H9 (cell line): ENCODE measurements at regions not wholly inside any gene's neighbourhood (a gene's known extent, or its start where the extent isn't known, plus 50 kb on each side); places are given as distances from the start of the nearest gene placed in this dataset.
A peak's percentile ranks its signal among the peaks of the same experiment; 100 is the strongest.

Experiments used
- DNase-seq: peaks from one replicate; pipeline ENCODE4 v3.0.0-alpha.2; 2017
- H2AFZ ChIP-seq: one replicate; pipeline ENCODE4 v1.6.1; 2013; ENCODE audit warnings: mild to moderate bottlenecking, low read length, control low read depth, moderate library complexity
- H2AK5ac ChIP-seq: 2 replicates; pipeline ENCODE4 v1.6.1; 2013; ENCODE audit warnings: low read length, control low read depth, mixed read lengths; ENCODE audit not compliant: insufficient read length
- H2BK120ac ChIP-seq: one replicate; pipeline ENCODE4 v1.6.1; 2013; ENCODE audit warnings: low read depth, mild to moderate bottlenecking, low read length, control low read depth, inconsistent platforms; ENCODE audit not compliant: poor library complexity, severe bottlenecking
- H2BK12ac ChIP-seq: 2 replicates; pipeline ENCODE4 v1.6.1; 2013; ENCODE audit warnings: low read length, control low read depth, mixed read lengths, low read depth; ENCODE audit not compliant: insufficient read length
- H2BK15ac ChIP-seq: 2 replicates; pipeline ENCODE4 v1.6.1; 2013; ENCODE audit warnings: low read depth, low read length, control low read depth
- H2BK20ac ChIP-seq: one replicate; pipeline ENCODE4 v1.6.1; 2013; ENCODE audit warnings: low read depth, mild to moderate bottlenecking, low read length, control low read depth, inconsistent platforms; ENCODE audit not compliant: poor library complexity, severe bottlenecking
- H2BK5ac ChIP-seq: 2 replicates; pipeline ENCODE4 v1.6.1; 2013; ENCODE audit warnings: low read length, control low read depth, mixed read lengths; ENCODE audit not compliant: insufficient read length
- H3K14ac ChIP-seq: 2 replicates; pipeline ENCODE4 v1.6.1; 2013; ENCODE audit warnings: low read length, control low read depth; ENCODE audit not compliant: insufficient read depth
- H3K18ac ChIP-seq: 2 replicates; pipeline ENCODE4 v1.6.1; 2013; ENCODE audit warnings: low read depth, mild to moderate bottlenecking, mixed read lengths, low read length, control low read depth; ENCODE audit not compliant: insufficient read length
- H3K23ac ChIP-seq: 2 replicates; pipeline ENCODE4 v1.6.1; 2013; ENCODE audit warnings: low read length, control low read depth, mixed read lengths, low read depth; ENCODE audit not compliant: insufficient read length
- H3K23me2 ChIP-seq: 2 replicates; pipeline ENCODE4 v1.6.1; 2013; ENCODE audit warnings: low read depth, mild to moderate bottlenecking, mixed read lengths, low read length, control low read depth; ENCODE audit not compliant: insufficient read length, poor library complexity, severe bottlenecking
- H3K27ac ChIP-seq: 2 replicates; pipeline ENCODE4 v1.5.1; 2013; ENCODE audit warnings: low read length, control low read depth, mixed read lengths, low read depth; ENCODE audit not compliant: insufficient read length
- H3K27me3 ChIP-seq: 2 replicates; pipeline ENCODE4 v1.6.1; 2013; ENCODE audit warnings: low read length, control low read depth, inconsistent platforms; ENCODE audit not compliant: insufficient read depth
- H3K4ac ChIP-seq: 2 replicates; pipeline ENCODE4 v1.6.1; 2013; ENCODE audit warnings: low read depth, mild to moderate bottlenecking, control low read depth, inconsistent platforms, low read length, moderate library complexity
- H3K4me1 ChIP-seq: 2 replicates; pipeline ENCODE4 v1.6.1; 2013; ENCODE audit warnings: low read length, control low read depth, inconsistent platforms; ENCODE audit not compliant: insufficient read depth
- H3K4me2 ChIP-seq: 2 replicates; pipeline ENCODE4 v1.6.1; 2013; ENCODE audit warnings: low read length, control low read depth, mixed read lengths; ENCODE audit not compliant: insufficient read length, insufficient read depth
- H3K56ac ChIP-seq: 2 replicates; pipeline ENCODE4 v1.6.1; 2013; ENCODE audit warnings: low read depth, mild to moderate bottlenecking, mixed read lengths, low read length, control low read depth; ENCODE audit not compliant: insufficient read length
- H3K79me1 ChIP-seq: 2 replicates; pipeline ENCODE4 v1.6.1; 2013; ENCODE audit warnings: low read depth, mild to moderate bottlenecking, moderate library complexity, low read length, control low read depth, inconsistent platforms; ENCODE audit not compliant: insufficient read depth, poor library complexity, severe bottlenecking
- H3K79me2 ChIP-seq: 2 replicates; pipeline ENCODE4 v1.6.1; 2013; ENCODE audit warnings: low read length, control low read depth, inconsistent platforms; ENCODE audit not compliant: insufficient read depth
- H3K9ac ChIP-seq: 2 replicates; pipeline ENCODE4 v1.6.1; 2013; ENCODE audit warnings: low read length, control low read depth, mixed read lengths; ENCODE audit not compliant: insufficient read length; ENCODE audit errors: extremely low read depth
- H3K9me3 ChIP-seq: one replicate; pipeline ENCODE4 v1.6.1; 2013; ENCODE audit warnings: low read depth, low read length, inconsistent platforms; ENCODE audit not compliant: control insufficient read depth
- H3T11ph ChIP-seq: one replicate; pipeline ENCODE4 v1.6.1; 2013; ENCODE audit warnings: mild to moderate bottlenecking, low read length, control low read depth, inconsistent platforms
- H4K20me1 ChIP-seq: one replicate; pipeline ENCODE4 v1.6.1; 2013; ENCODE audit not compliant: control insufficient read depth, insufficient read length, insufficient read depth
- H4K5ac ChIP-seq: 2 replicates; pipeline ENCODE4 v1.6.1; 2013; ENCODE audit warnings: low read depth, mild to moderate bottlenecking, mixed read lengths, low read length, control low read depth; ENCODE audit not compliant: insufficient read length
- H4K8ac ChIP-seq: replicated peaks from 2 replicates; pipeline ENCODE4 v1.6.1; 2013; ENCODE audit warnings: low read length, control low read depth, mixed read lengths, low read depth; ENCODE audit not compliant: insufficient read length
- H4K91ac ChIP-seq: 2 replicates; pipeline ENCODE4 v1.6.1; 2013; ENCODE audit warnings: low read depth, mild to moderate bottlenecking, moderate library complexity, mixed read lengths, low read length, control low read depth; ENCODE audit not compliant: insufficient read length
- H3K27ac Mint-ChIP-seq, 3 experiments: 2 replicates in 2 of 3; 3 replicates in 1 of 3; pipeline ENCODE4 v1.8.0; 2020 to 2021; ENCODE audit warnings: mixed read lengths in 3 of 3, mild to moderate bottlenecking in 1 of 3, moderate library complexity in 1 of 3
- H3K27me3 Mint-ChIP-seq: 2 replicates; pipeline ENCODE4 v1.8.0; 2021; ENCODE audit warnings: low read depth, mild to moderate bottlenecking, moderate library complexity, mixed read lengths
- H3K36me3 Mint-ChIP-seq, 3 experiments: 2 replicates in 2 of 3; 3 replicates in 1 of 3; pipeline ENCODE4 v1.8.0; 2020 to 2021; ENCODE audit warnings: low read depth in 3 of 3, mixed read lengths in 3 of 3; ENCODE audit not compliant: insufficient read depth in 1 of 3
- H3K4me1 Mint-ChIP-seq, 2 experiments: 2 replicates each; pipeline ENCODE4 v1.8.0; 2020; ENCODE audit warnings: mixed read lengths in 2 of 2
- H3K4me3 Mint-ChIP-seq, 2 experiments: 2 replicates in 1 of 2; 3 replicates in 1 of 2; pipeline ENCODE4 v1.8.0; 2020 to 2021; ENCODE audit warnings: mild to moderate bottlenecking in 2 of 2, mixed read lengths in 2 of 2, moderate library complexity in 1 of 2
- H3K9me3 Mint-ChIP-seq, 2 experiments: 2 replicates in 1 of 2; 3 replicates in 1 of 2; pipeline ENCODE4 v1.8.0; 2020; ENCODE audit warnings: mild to moderate bottlenecking in 2 of 2, mixed read lengths in 2 of 2, moderate library complexity in 1 of 2
- CTCF ChIP-seq: fragments of 200-600 bp; sonication (generic); conservative IDR thresholded peaks from 3 replicates; pipeline ENCODE4 v1.8.0; 2021; ENCODE audit warnings: antibody characterized with exemption, mild to moderate bottlenecking
- WGBS: extraction: QIAGEN DNeasy Blood & Tissue Kit; methylation state at CpG from one replicate; pipeline ENCODE4 v1.1.7; 2013; ENCODE audit warnings: missing lambda C conversion rate, low lambda C conversion rate, mixed read lengths; ENCODE audit not compliant: insufficient read length; ENCODE audit errors: extremely low coverage; 5-methylcytosine and 5-hydroxymethylcytosine counted together

GRCh38 chr2:23135481-23136100 lies 249.4 kb upstream of the KLHL29 start:
- no peak overlapping the region for H4K5ac ChIP-seq
- H3K27ac Mint-ChIP-seq: peak overlapping the region; percentile 5 to 85 (median 10); a peak in 5 of 7 replicates
- H3K4me1 ChIP-seq: no peaks in the 10 kb centered on the region
- H2BK120ac ChIP-seq: no peak overlapping the region
- H3K27me3 ChIP-seq: no peaks in the 10 kb centered on the region
- no peak overlapping the region for H3K18ac ChIP-seq
- no peak overlapping the region for H2BK5ac ChIP-seq
- H3K36me3 Mint-ChIP-seq: no peaks in the 10 kb centered on the region
- no peak overlapping the region for H2BK15ac ChIP-seq
- no peak overlapping the region for H3K4me2 ChIP-seq
- H3K9ac ChIP-seq: no peak overlapping the region
- H2BK20ac ChIP-seq: no peak overlapping the region
- H3K79me1 ChIP-seq: no peaks in the 10 kb centered on the region
- H3K27me3 Mint-ChIP-seq: no peaks in the 10 kb centered on the region
- no peak for TF ChIP-seq CTCF
- H3K9me3 Mint-ChIP-seq: no peaks in the 10 kb centered on the region; a peak in 1 of 5 replicates
- no peak overlapping the region for H2AK5ac ChIP-seq
- no peak overlapping the region for H2BK12ac ChIP-seq
- H3K56ac ChIP-seq: no peak overlapping the region
- H3K14ac ChIP-seq: peak overlapping the region; percentile 68; the same call in 1 of the 2 replicates
- DNase-seq: peak; percentile 53
- no peaks in the 10 kb centered on the region for H3K79me2 ChIP-seq
- no peak overlapping the region for H3K4me3 Mint-ChIP-seq
- no peak overlapping the region for H3T11ph ChIP-seq
- H3K27ac ChIP-seq: no peak overlapping the region
- peaks cover 17 to 21% of the 10 kb centered on the region in 2 experiments for H3K4me1 Mint-ChIP-seq
- no CpG with 5 or more reads among the region's 9 CpGs for WGBS
- no peaks in the 10 kb centered on the region for H4K20me1 ChIP-seq
- H3K9me3 ChIP-seq: no peaks in the 10 kb centered on the region
- no peak overlapping the region for H2AFZ ChIP-seq
- no peak overlapping the region for H3K4ac ChIP-seq
- H3K23ac ChIP-seq: no peak overlapping the region
- H4K8ac ChIP-seq: no peak overlapping the region
- H4K91ac ChIP-seq: no peak overlapping the region
- no peaks in the 10 kb centered on the region for H3K23me2 ChIP-seq
